IPS DF 4.7 (cell line): ENCODE measurements at regions not wholly inside any gene's neighbourhood (a gene's known extent, or its start where the extent isn't known, plus 50 kb on each side); places are given as distances from the start of the nearest gene placed in this dataset.
"Not testable (repeated sequence)": the region's sequence is repeated elsewhere in the genome, so short reads cannot be mapped to it uniquely, and the experiment has no call there.

Source experiments
- DNase-seq: peaks from one replicate; pipeline ENCODE4 v3.0.0-alpha.2; 2013; ENCODE audit warnings: low spot score; ENCODE audit errors: extremely low read depth

- DNase-seq = no peak
Observed at GRCh38 chrX:116872931-116873330, 410.2 kb upstream of the CT83 start.

- DNase-seq = no peak
Observed at GRCh38 chrX:116863029-116863428, 400.3 kb upstream of the CT83 start.

GRCh38 chrX:116862340-116862739 lies 399.6 kb upstream of the CT83 start:
- no peak for DNase-seq

- DNase-seq = no peak
Observed at GRCh38 chrX:116841290-116841689, 378.5 kb upstream of the CT83 start.

- DNase-seq = no peak
Observed at GRCh38 chrX:116827063-116827462, 364.3 kb upstream of the CT83 start.

- no peak for DNase-seq
Observed at GRCh38 chrX:116824785-116825184, 362.0 kb upstream of the CT83 start.

- DNase-seq = no peak
Observed at GRCh38 chrX:116823677-116824076, 360.9 kb upstream of the CT83 start.

GRCh38 chrX:116806288-116806802 lies 343.6 kb upstream of the CT83 start:
- DNase-seq = no peak

- DNase-seq = no peak
Observed at GRCh38 chrX:116801943-116802342, 339.2 kb upstream of the CT83 start.

- DNase-seq = no peak
Observed at GRCh38 chrX:116781926-116782325, 319.1 kb upstream of the CT83 start.

GRCh38 chrX:116757491-116757890 lies 294.7 kb upstream of the CT83 start:
- no peak for DNase-seq

- DNase-seq = no peak
Observed at GRCh38 chrX:116756958-116757357, 294.2 kb upstream of the CT83 start.

- no peak for DNase-seq
Observed at GRCh38 chrX:116749943-116750342, 287.2 kb upstream of the CT83 start.

GRCh38 chrX:116732214-116732613 lies 269.4 kb upstream of the CT83 start:
- no peak for DNase-seq

- peak; percentile 1 for DNase-seq
Observed at GRCh38 chrX:116726806-116727205, 264.0 kb upstream of the CT83 start.

GRCh38 chrX:116694046-116694445 lies 231.3 kb upstream of the CT83 start:
- DNase-seq = no peak

GRCh38 chrX:116679544-116679943 lies 216.8 kb upstream of the CT83 start:
- DNase-seq = not testable (repeated sequence)

GRCh38 chrX:116667346-116668134 lies 204.8 kb upstream of the CT83 start:
- no peak for DNase-seq

- no peak for DNase-seq
Observed at GRCh38 chrX:116657071-116657470, 194.3 kb upstream of the CT83 start.

GRCh38 chrX:116628464-116628863 lies 165.7 kb upstream of the CT83 start:
- DNase-seq = no peak

- no peak for DNase-seq
Observed at GRCh38 chrX:116618546-116618945, 155.8 kb upstream of the CT83 start.

- DNase-seq = no peak
Observed at GRCh38 chrX:116607776-116608175, 145.0 kb upstream of the CT83 start.

GRCh38 chrX:116605576-116605975 lies 142.8 kb upstream of the CT83 start:
- DNase-seq = no peak
